ENCODE measurements at regions not wholly inside any gene's neighbourhood (a gene's known extent, or its start where the extent isn't known, plus 50 kb on each side); places are given as distances from the start of the nearest gene placed in this dataset.

- no peaks in the 10 kb centered on the region for H3K79me2 ChIP-seq (ENCODE audit: control insufficient read depth, insufficient read depth, low read length)
- H2AFZ ChIP-seq (ENCODE audit: low read length) = no peak overlapping the region
- H3K4me3 ChIP-seq (replicated peaks in 1 of 4; ENCODE audit: control extremely low read depth in 1 of 4, insufficient read depth in 1 of 4, low read depth in 3 of 4, low read length in 4 of 4) = no peak overlapping the region
- no peaks in the 10 kb centered on the region for H3K36me3 ChIP-seq (ENCODE audit: control insufficient read depth, insufficient read depth, low read length)
- H3K9me3 ChIP-seq (ENCODE audit: control insufficient read depth, insufficient read depth, low read depth, low read length) = no peaks in the 10 kb centered on the region
- H4K20me1 ChIP-seq (ENCODE audit: control insufficient read depth, extremely low read depth, insufficient read depth, low read length) = no peaks in the 10 kb centered on the region
- no peaks in the 10 kb centered on the region for H3K4me1 ChIP-seq (ENCODE audit: control insufficient read depth, extremely low read depth, insufficient read depth, low read length)
- DNase-seq (ENCODE audit: low read depth in 2 of 2) = peak in 1 of 2 donors; percentile 1
- H3K9ac ChIP-seq (ENCODE audit: insufficient read depth, low read length) = no peak overlapping the region
- H3K27me3 ChIP-seq (ENCODE audit: control insufficient read depth, insufficient read depth, low read length) = no peaks in the 10 kb centered on the region
- no peak overlapping the region for H3K4me2 ChIP-seq (ENCODE audit: extremely low read depth, insufficient read depth, low read length)
- H3K27ac ChIP-seq (ENCODE audit: insufficient read depth, low read length) = no peak overlapping the region
- no peak for TF ChIP-seq EZH2 (IDR thresholded peaks at IDR 0.05; ENCODE audit: low read length, missing control alignments)
- TF ChIP-seq CTCF (conservative IDR thresholded peaks at IDR 0.05 in 1 of 2, IDR thresholded peaks at IDR 0.05 in 1 of 2; ENCODE audit: low read depth in 1 of 2, low read length in 2 of 2) = no peak
These were observed 295.5 kb upstream of the EEF2KMT start for GRCh38 chr16:5393070-5393469.

GRCh38 chr16:5386989-5387388 is 289.4 kb upstream of the EEF2KMT start:
- Histone ChIP-seq H3K4me2 (ENCODE audit: extremely low read depth, insufficient read depth, low read length) (no peak overlapping the region), H3K27me3 (ENCODE audit: control insufficient read depth, insufficient read depth, low read length) (no peaks in the 10 kb centered on the region), H3K9me3 (ENCODE audit: control insufficient read depth, insufficient read depth, low read depth, low read length) (no peaks in the 10 kb centered on the region), H3K79me2 (ENCODE audit: control insufficient read depth, insufficient read depth, low read length) (no peaks in the 10 kb centered on the region), H3K9ac (ENCODE audit: insufficient read depth, low read length) (no peak overlapping the region), H3K4me1 (ENCODE audit: control insufficient read depth, extremely low read depth, insufficient read depth, low read length) (no peaks in the 10 kb centered on the region), H3K36me3 (ENCODE audit: control insufficient read depth, insufficient read depth, low read length) (no peaks in the 10 kb centered on the region), H3K4me3 (replicated peaks in 1 of 4; ENCODE audit: control extremely low read depth in 1 of 4, insufficient read depth in 1 of 4, low read depth in 3 of 4, low read length in 4 of 4) (no peak overlapping the region), H2AFZ (ENCODE audit: low read length) (no peak overlapping the region), H4K20me1 (ENCODE audit: control insufficient read depth, extremely low read depth, insufficient read depth, low read length) (no peaks in the 10 kb centered on the region), H3K27ac (ENCODE audit: insufficient read depth, low read length) (no peak overlapping the region)
- TF ChIP-seq CTCF (conservative IDR thresholded peaks at IDR 0.05 in 1 of 2, IDR thresholded peaks at IDR 0.05 in 1 of 2; ENCODE audit: low read depth in 1 of 2, low read length in 2 of 2) (no peak), EZH2 (IDR thresholded peaks at IDR 0.05; ENCODE audit: low read length, missing control alignments) (no peak)
- DNase-seq (ENCODE audit: low read depth in 2 of 2) = no peak

- Histone ChIP-seq H3K27me3 (ENCODE audit: control insufficient read depth, insufficient read depth, low read length) (no peaks in the 10 kb centered on the region), H2AFZ (ENCODE audit: low read length) (no peak overlapping the region)
- DNase-seq (ENCODE audit: low read depth in 2 of 2) = no peak
These were observed 288.2 kb upstream of the EEF2KMT start for GRCh38 chr16:5385811-5386210.

More at GRCh38 chr16:5385811-5386210, 288.2 kb upstream of the EEF2KMT start:
- no peaks in the 10 kb centered on the region for H3K9me3 ChIP-seq (ENCODE audit: control insufficient read depth, insufficient read depth, low read depth, low read length)
- no peaks in the 10 kb centered on the region for H3K36me3 ChIP-seq (ENCODE audit: control insufficient read depth, insufficient read depth, low read length)
- H3K4me2 ChIP-seq (ENCODE audit: extremely low read depth, insufficient read depth, low read length) = no peak overlapping the region
- no peak overlapping the region for H3K4me3 ChIP-seq (replicated peaks in 1 of 4; ENCODE audit: control extremely low read depth in 1 of 4, insufficient read depth in 1 of 4, low read depth in 3 of 4, low read length in 4 of 4)
- no peak overlapping the region for H3K9ac ChIP-seq (ENCODE audit: insufficient read depth, low read length)
- no peaks in the 10 kb centered on the region for H3K4me1 ChIP-seq (ENCODE audit: control insufficient read depth, extremely low read depth, insufficient read depth, low read length)
- no peaks in the 10 kb centered on the region for H4K20me1 ChIP-seq (ENCODE audit: control insufficient read depth, extremely low read depth, insufficient read depth, low read length)
- H3K79me2 ChIP-seq (ENCODE audit: control insufficient read depth, insufficient read depth, low read length) = no peaks in the 10 kb centered on the region
- no peak overlapping the region for H3K27ac ChIP-seq (ENCODE audit: insufficient read depth, low read length)
- TF ChIP-seq EZH2 (IDR thresholded peaks at IDR 0.05; ENCODE audit: low read length, missing control alignments) = no peak
- TF ChIP-seq CTCF (conservative IDR thresholded peaks at IDR 0.05 in 1 of 2, IDR thresholded peaks at IDR 0.05 in 1 of 2; ENCODE audit: low read depth in 1 of 2, low read length in 2 of 2) = no peak

Measured in fibroblast of lung (primary cell).